Mesothelial cell of epicardium (in vitro differentiated cells): ENCODE measurements at regions not wholly inside any gene's neighbourhood (a gene's known extent, or its start where the extent isn't known, plus 50 kb on each side); places are given as distances from the start of the nearest gene placed in this dataset.

ENCODE experiments used
- DNase-seq, 2 experiments: peaks; one replicate each; pipeline ENCODE4 v3.0.0; 2021; ENCODE audit warnings: low spot score in 2 of 2; ENCODE audit not compliant: unreplicated experiment in 2 of 2
- H3K27ac Mint-ChIP-seq: 2 replicates; pipeline ENCODE4 v1.8.0; 2021; ENCODE audit warnings: mixed read lengths
- H3K27me3 Mint-ChIP-seq: 2 replicates; pipeline ENCODE4 v1.8.0; 2021; ENCODE audit warnings: low read depth, mixed read lengths
- H3K36me3 Mint-ChIP-seq: 2 replicates; pipeline ENCODE4 v1.8.0; 2021; ENCODE audit warnings: mixed read lengths
- H3K4me1 Mint-ChIP-seq: 2 replicates; pipeline ENCODE4 v1.8.0; 2021; ENCODE audit warnings: mixed read lengths
- H3K4me3 Mint-ChIP-seq: 2 replicates; pipeline ENCODE4 v1.8.0; 2021; ENCODE audit warnings: mild to moderate bottlenecking, moderate library complexity, mixed read lengths
- H3K9me3 Mint-ChIP-seq: 2 replicates; pipeline ENCODE4 v1.8.0; 2021; ENCODE audit warnings: mixed read lengths
- TF ChIP-seq, protein P1 (sequence below): fragments of 200-600 bp; sonication (generic); IDR thresholded peaks from one replicate; pipeline ENCODE4 v1.5.0; 2021; ENCODE audit warnings: antibody characterized with exemption; ENCODE audit not compliant: unreplicated experiment

DNA sequence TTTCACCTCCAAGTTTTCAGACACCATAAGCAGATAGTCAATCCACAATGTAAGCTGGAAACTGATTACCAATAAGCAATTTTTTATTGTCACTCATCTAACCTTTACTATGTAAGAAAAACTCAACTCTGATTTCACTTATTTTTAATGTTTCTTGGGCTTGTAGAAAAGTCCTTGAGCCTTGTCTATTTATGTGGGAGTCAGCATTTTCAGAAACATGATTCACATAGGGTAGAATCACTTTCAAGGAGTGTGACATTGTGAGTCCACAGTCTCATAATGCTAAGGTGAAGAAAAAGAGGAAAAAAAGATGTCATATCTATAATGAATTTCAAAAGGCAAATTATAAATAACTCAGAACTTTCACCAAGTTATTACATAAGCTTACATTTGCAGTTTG is 2167.9 kb upstream of the C9orf72 start:
- Mint-ChIP-seq H3K27ac (no peak overlapping the region), H3K4me3 (no peak overlapping the region), H3K27me3 (no peaks in the 10 kb centered on the region), H3K4me1 (no peaks in the 10 kb centered on the region), H3K36me3 (no peaks in the 10 kb centered on the region), H3K9me3 (peaks cover 12% of the 10 kb centered on the region)
- TF ChIP-seq, protein P1, sequence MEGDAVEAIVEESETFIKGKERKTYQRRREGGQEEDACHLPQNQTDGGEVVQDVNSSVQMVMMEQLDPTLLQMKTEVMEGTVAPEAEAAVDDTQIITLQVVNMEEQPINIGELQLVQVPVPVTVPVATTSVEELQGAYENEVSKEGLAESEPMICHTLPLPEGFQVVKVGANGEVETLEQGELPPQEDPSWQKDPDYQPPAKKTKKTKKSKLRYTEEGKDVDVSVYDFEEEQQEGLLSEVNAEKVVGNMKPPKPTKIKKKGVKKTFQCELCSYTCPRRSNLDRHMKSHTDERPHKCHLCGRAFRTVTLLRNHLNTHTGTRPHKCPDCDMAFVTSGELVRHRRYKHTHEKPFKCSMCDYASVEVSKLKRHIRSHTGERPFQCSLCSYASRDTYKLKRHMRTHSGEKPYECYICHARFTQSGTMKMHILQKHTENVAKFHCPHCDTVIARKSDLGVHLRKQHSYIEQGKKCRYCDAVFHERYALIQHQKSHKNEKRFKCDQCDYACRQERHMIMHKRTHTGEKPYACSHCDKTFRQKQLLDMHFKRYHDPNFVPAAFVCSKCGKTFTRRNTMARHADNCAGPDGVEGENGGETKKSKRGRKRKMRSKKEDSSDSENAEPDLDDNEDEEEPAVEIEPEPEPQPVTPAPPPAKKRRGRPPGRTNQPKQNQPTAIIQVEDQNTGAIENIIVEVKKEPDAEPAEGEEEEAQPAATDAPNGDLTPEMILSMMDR = no peak
- no peak for DNase-seq

DNA sequence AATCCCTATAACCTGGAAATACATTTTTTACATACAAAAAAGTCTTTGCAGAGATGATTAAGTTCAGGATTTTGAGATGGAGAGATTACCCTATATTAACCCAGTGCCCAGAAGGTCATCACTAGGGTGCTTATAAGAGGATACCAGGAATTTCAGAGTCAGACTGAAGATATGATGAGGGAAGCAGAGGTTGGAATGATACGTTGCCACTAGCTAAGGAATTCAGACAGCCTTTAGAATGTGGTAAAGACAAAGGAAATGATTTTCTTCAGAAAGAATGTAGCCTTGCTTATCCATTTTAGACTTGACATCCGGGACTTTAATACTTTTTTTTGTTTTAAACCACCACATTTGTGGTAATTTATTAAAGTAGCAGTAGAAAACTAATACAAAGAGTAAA is 2176.8 kb upstream of the C9orf72 start:
- TF ChIP-seq, protein P1 = no peak
- no peak for DNase-seq
- Mint-ChIP-seq H3K4me1 (no peaks in the 10 kb centered on the region), H3K9me3 (no peaks in the 10 kb centered on the region), H3K27ac (no peak overlapping the region), H3K27me3 (no peaks in the 10 kb centered on the region), H3K36me3 (no peaks in the 10 kb centered on the region), H3K4me3 (no peak overlapping the region)

DNA sequence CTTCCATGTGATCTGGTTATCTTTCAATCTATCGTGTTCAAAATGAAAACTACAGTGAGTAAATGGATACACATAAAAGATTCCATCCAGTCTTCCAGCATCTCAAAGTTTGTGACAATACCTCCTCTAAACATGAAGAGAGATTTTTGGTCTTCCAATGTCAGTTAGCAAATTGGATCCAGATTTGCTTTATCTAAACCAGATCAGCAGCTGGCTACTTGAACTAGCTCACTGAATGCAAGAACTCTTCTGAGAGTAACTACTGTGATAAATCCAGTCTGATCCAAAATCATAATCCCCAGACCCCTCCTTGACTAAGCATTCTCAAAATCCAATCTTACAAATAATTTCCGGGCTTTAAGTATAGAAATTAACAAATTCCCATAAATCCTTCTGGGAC is 2177.9 kb upstream of the C9orf72 start:
- Mint-ChIP-seq H3K4me3 (no peak overlapping the region), H3K27ac (no peak overlapping the region), H3K4me1 (no peaks in the 10 kb centered on the region), H3K36me3 (no peaks in the 10 kb centered on the region), H3K9me3 (no peaks in the 10 kb centered on the region), H3K27me3 (no peaks in the 10 kb centered on the region)
- DNase-seq = no peak
- TF ChIP-seq, protein P1 = no peak

DNA sequence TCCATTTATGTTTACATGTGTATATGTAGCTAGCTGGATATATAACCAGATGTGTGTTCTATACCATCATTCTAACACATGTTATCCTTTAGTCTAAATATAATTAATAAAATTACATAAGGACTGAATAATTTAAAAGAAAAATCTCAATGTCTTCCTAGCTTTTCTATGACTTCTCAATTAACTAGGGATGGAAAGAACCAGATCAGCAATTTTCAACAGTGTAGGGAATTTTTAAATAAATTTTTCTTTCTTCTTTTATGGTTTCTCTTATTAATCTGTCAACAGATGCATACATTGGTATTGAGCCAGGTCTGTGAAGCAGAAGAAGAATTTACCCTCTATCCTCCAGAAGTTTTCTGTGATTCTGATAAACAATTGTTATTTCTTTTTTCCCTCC is 2180.4 kb upstream of the C9orf72 start:
- TF ChIP-seq, protein P1 = no peak

DNA sequence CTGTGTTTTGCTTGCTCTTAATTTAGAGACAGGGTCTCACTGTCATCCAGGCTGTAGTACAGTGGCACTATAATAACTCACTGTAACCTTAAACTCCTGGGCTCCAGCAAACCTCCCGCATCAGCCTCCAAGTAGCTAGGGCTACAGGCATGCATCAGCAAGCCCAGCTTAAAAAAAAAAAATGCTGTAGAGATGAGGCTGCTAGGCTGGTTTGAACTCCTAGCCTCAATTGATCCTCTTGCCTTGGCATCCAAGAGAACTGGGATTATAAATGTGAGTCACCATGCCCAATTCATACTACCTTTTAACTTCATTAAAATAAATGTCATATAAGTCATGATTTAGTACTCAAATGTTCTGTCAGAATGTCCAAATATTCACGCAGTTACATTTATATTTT is 2195.7 kb upstream of the C9orf72 start:
- Mint-ChIP-seq H3K9me3 (peaks cover 31% of the 10 kb centered on the region), H3K27ac (no peak overlapping the region), H3K4me3 (no peak overlapping the region), H3K27me3 (no peaks in the 10 kb centered on the region), H3K4me1 (no peaks in the 10 kb centered on the region), H3K36me3 (no peaks in the 10 kb centered on the region)
- no peak for DNase-seq
- TF ChIP-seq, protein P1 = no peak

More for the DNA sequence above, 2180.4 kb upstream of the C9orf72 start:
- DNase-seq = no peak
- Mint-ChIP-seq H3K27me3 (no peaks in the 10 kb centered on the region), H3K27ac (no peak overlapping the region), H3K36me3 (no peaks in the 10 kb centered on the region), H3K4me3 (no peak overlapping the region), H3K4me1 (no peaks in the 10 kb centered on the region), H3K9me3 (no peaks in the 10 kb centered on the region)

DNA sequence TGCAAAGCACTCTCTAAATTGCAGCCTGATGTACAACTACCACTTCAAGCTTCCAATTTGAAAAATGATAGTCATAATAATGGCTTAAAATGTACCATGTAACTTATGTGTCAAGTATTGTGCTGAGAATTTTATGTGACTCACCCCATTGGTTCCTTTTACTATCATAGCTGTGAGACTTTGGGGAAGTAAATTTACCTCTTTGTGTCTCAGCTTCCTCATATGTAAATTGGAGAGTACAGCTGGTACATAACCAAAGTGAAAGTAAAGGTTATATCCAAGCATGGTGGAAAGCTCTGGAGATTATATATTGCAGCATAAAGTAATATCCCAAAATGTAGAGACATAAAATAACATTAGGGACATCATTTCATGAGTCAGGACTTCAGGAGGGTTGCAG is 2200.4 kb upstream of the C9orf72 start:
- DNase-seq = no peak
- no peak overlapping the region for H3K27ac Mint-ChIP-seq
- no peaks in the 10 kb centered on the region for H3K4me1 Mint-ChIP-seq
- no peak overlapping the region for H3K4me3 Mint-ChIP-seq
- peaks cover 4% of the 10 kb centered on the region for H3K9me3 Mint-ChIP-seq
- no peaks in the 10 kb centered on the region for H3K36me3 Mint-ChIP-seq
- no peaks in the 10 kb centered on the region for H3K27me3 Mint-ChIP-seq
- TF ChIP-seq, protein P1 = no peak
